Transverse colon (tissue), 3 donors: ENCODE measurements at regions not wholly inside any gene's neighbourhood (a gene's known extent, or its start where the extent isn't known, plus 50 kb on each side); places are given as distances from the start of the nearest gene placed in this dataset.

Experiments used
- CTCF ChIP-seq, 5 experiments: fragments of 200-600 bp in 3 of 5; fragments of 450-650 bp in 2 of 5; sonication (generic) in 3 of 5; IDR thresholded peaks; 1 replicate in 2 of 5; 2 replicates in 3 of 5; pipeline ENCODE4 v1.5.1; 2016 to 2017; ENCODE audit warnings: antibody characterized with exemption in 5 of 5, inconsistent platforms in 3 of 5, mild to moderate bottlenecking in 2 of 5, moderate library complexity in 1 of 5
- EP300 ChIP-seq: sonication (generic); formaldehyde crosslinking; IDR thresholded peaks from one replicate; pipeline ENCODE4 v1.6.1; 2017; ENCODE audit warnings: antibody characterized with exemption, low read depth

GRCh38 chr2:228722311-228722710 lies 540.8 kb upstream of the SPHKAP start:
- TF ChIP-seq CTCF (IDR thresholded peaks at IDR 0.05) = no peak
- no peak for TF ChIP-seq EP300
